Panc1 (cell line): ENCODE measurements at regions not wholly inside any gene's neighbourhood (a gene's known extent, or its start where the extent isn't known, plus 50 kb on each side); places are given as distances from the start of the nearest gene placed in this dataset.

ENCODE experiments used
- ATAC-seq: fragments of 200-7000 bp; cut with Tn5 transposase; 2 replicates; pipeline ENCODE4 v1.9.1; 2020; ENCODE audit warnings: mild to moderate bottlenecking, moderate library complexity
- BruUV-seq: library from RNA; stranded (reverse); fragments of 400-500 nt; replicated peaks from 2 replicates; lab custom pipeline; 2021; lab: Mats Ljungman, UMichigan
- CTCF ChIA-PET: fragments of 300-600 bp; sonication (Branson Sonifier 250); formaldehyde crosslinking; loops from one replicate; lab custom pipeline; 2022; ENCODE audit warnings: antibody characterized with exemption; lab: Charles Lee
- POLR2A ChIA-PET: fragments of 300-600 bp; sonication (Branson Sonifier 250); formaldehyde crosslinking; loops from one replicate; lab custom pipeline; 2022; ENCODE audit warnings: antibody characterized with exemption; lab: Charles Lee
- DNase-seq: peaks from one replicate; pipeline ENCODE4 v3.0.0-alpha.2; 2010; ENCODE audit warnings: low read depth, low spot score
- H3K27ac ChIP-seq: 2 replicates; pipeline ENCODE4 v1.5.1; 2011; ENCODE audit warnings: mild to moderate bottlenecking, low read length, inconsistent platforms
- H3K27me3 ChIP-seq: fragments of 200-500 bp; sonication (Bioruptor generic); 2 replicates; pipeline ENCODE4 v1.6.0; 2014; ENCODE audit warnings: low read length, inconsistent platforms; ENCODE audit not compliant: control insufficient read depth, insufficient read depth
- H3K36me3 ChIP-seq: fragments of 200-500 bp; sonication (Bioruptor generic); 2 replicates; pipeline ENCODE4 v1.5.1; 2014; ENCODE audit warnings: inconsistent platforms, mild to moderate bottlenecking, low read length, moderate library complexity; ENCODE audit not compliant: control insufficient read depth, insufficient read depth
- H3K4me1 ChIP-seq: 2 replicates; pipeline ENCODE4 v1.5.1; 2011; ENCODE audit warnings: inconsistent platforms, mild to moderate bottlenecking, low read length, moderate library complexity; ENCODE audit not compliant: control insufficient read depth, insufficient read depth
- H3K4me3 ChIP-seq, 2 experiments: 2 replicates each; pipeline ENCODE4 v1.5.1; 2011 to 2012; ENCODE audit warnings: low read depth in 2 of 2, low read length in 2 of 2, mild to moderate bottlenecking in 2 of 2, inconsistent platforms in 1 of 2, moderate library complexity in 1 of 2
- H3K9me3 ChIP-seq: fragments of 200-500 bp; sonication (Bioruptor generic); 2 replicates; pipeline ENCODE4 v1.5.1; 2014; ENCODE audit warnings: low read depth, mild to moderate bottlenecking, inconsistent platforms, low read length, moderate library complexity; ENCODE audit not compliant: control insufficient read depth, insufficient read depth
- POLR2AphosphoS5 ChIP-seq: IDR thresholded peaks from 2 replicates; pipeline ENCODE4 v1.6.1; 2012; ENCODE audit warnings: mild to moderate bottlenecking, low read depth, low read length, moderate library complexity
- REST ChIP-seq, 2 experiments: IDR thresholded peaks; 2 replicates each; pipeline ENCODE4 v1.6.1; 2011 to 2012; ENCODE audit warnings: low read depth in 2 of 2, control low read depth in 1 of 2, low read length in 1 of 2, mild to moderate bottlenecking in 1 of 2, moderate library complexity in 1 of 2; ENCODE audit not compliant: insufficient read depth in 1 of 2
- SIN3A ChIP-seq: IDR thresholded peaks from 2 replicates; pipeline ENCODE4 v1.6.1; 2012; ENCODE audit warnings: low read depth, mild to moderate bottlenecking, low read length, moderate library complexity, borderline replicate concordance; ENCODE audit not compliant: insufficient read depth
- TCF7L2 ChIP-seq: IDR thresholded peaks from 2 replicates; pipeline ENCODE4 v1.6.1; 2011; ENCODE audit warnings: mild to moderate bottlenecking, low read depth, low read length, inconsistent platforms
- in situ Hi-C: cut with HindIII; loops from 2 replicates; pipeline ENCODE4 v1.10.0; 2016; ENCODE audit warnings: low sequenced_read_pairs, low pct_unique_long_range_greater_than_20kb
- intact Hi-C: fragments of 100-400 bp; cut with micrococcal nuclease; formaldehyde crosslinking; loops from one replicate; pipeline ENCODE4 v1.10.0; 2022; ENCODE audit not compliant: unreplicated experiment
- TF ChIP-seq, protein P1 (sequence below): fragments of 450-650 bp; IDR thresholded peaks from 2 replicates; pipeline ENCODE4 v1.5.1; 2017; ENCODE audit warnings: mild to moderate bottlenecking

- no peak overlapping the region for H3K27ac ChIP-seq
- TF ChIP-seq POLR2AphosphoS5 (no peak), TCF7L2 (no peak), SIN3A (no peak), REST (IDR thresholded peaks at IDR 0.05; ENCODE audit: insufficient read depth in 1 of 2, low read depth in 2 of 2, low read length in 1 of 2) (no peak)
- TF ChIP-seq, protein P1, sequence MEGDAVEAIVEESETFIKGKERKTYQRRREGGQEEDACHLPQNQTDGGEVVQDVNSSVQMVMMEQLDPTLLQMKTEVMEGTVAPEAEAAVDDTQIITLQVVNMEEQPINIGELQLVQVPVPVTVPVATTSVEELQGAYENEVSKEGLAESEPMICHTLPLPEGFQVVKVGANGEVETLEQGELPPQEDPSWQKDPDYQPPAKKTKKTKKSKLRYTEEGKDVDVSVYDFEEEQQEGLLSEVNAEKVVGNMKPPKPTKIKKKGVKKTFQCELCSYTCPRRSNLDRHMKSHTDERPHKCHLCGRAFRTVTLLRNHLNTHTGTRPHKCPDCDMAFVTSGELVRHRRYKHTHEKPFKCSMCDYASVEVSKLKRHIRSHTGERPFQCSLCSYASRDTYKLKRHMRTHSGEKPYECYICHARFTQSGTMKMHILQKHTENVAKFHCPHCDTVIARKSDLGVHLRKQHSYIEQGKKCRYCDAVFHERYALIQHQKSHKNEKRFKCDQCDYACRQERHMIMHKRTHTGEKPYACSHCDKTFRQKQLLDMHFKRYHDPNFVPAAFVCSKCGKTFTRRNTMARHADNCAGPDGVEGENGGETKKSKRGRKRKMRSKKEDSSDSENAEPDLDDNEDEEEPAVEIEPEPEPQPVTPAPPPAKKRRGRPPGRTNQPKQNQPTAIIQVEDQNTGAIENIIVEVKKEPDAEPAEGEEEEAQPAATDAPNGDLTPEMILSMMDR = no peak
- H3K4me1 ChIP-seq = no peaks in the 10 kb centered on the region
- ChIA-PET CTCF (no interaction called here), POLR2A (no interaction called here)
- BruUV-seq = no TSS peak
- H3K4me3 ChIP-seq = no peak overlapping the region
- no peaks in the 10 kb centered on the region for H3K9me3 ChIP-seq
- DNase-seq (no peak), ATAC-seq (no peak)
- H3K36me3 ChIP-seq = no peaks in the 10 kb centered on the region
- H3K27me3 ChIP-seq = peaks cover 56% of the 10 kb centered on the region
- in situ Hi-C loops = no loop called here
- intact Hi-C loops = no loop called here
These were observed 243.4 kb downstream of the ZNF516 start for GRCh38 chr18:76251691-76252090.

GRCh38 chr18:76246590-76246989 is 248.5 kb downstream of the ZNF516 start:
- intact Hi-C loops = no loop called here
- no peaks in the 10 kb centered on the region for H3K4me1 ChIP-seq
- POLR2A ChIA-PET = no interaction called here
- CTCF ChIA-PET = no interaction called here
- H3K9me3 ChIP-seq = no peaks in the 10 kb centered on the region
- H3K27me3 ChIP-seq = peaks cover 22% of the 10 kb centered on the region
- no peak overlapping the region for H3K4me3 ChIP-seq
- H3K36me3 ChIP-seq = no peaks in the 10 kb centered on the region
- no peak overlapping the region for H3K27ac ChIP-seq
- no peak for DNase-seq
- TF ChIP-seq SIN3A (no peak), TCF7L2 (no peak), REST (IDR thresholded peaks at IDR 0.05; ENCODE audit: insufficient read depth in 1 of 2, low read depth in 2 of 2, low read length in 1 of 2) (no peak), POLR2AphosphoS5 (no peak)
- TF ChIP-seq, protein P1 = no peak
- in situ Hi-C loops = no loop called here
- no peak for ATAC-seq
- BruUV-seq = no TSS peak
